ENCODE measurements at regions not wholly inside any gene's neighbourhood (a gene's known extent, or its start where the extent isn't known, plus 50 kb on each side); places are given as distances from the start of the nearest gene placed in this dataset.

- TF ChIP-seq EZH2 (optimal IDR thresholded peaks at IDR 0.05; ENCODE audit: low read depth, low read length) (no peak), CTCF (IDR thresholded peaks at IDR 0.05; ENCODE audit: low read length) (no peak)
Measured at GRCh38 chr13:63198071-63198470, 1782.4 kb upstream of the PCDH20 start.

Data from MM.1S (cell line).